ENCODE measurements at regions not wholly inside any gene's neighbourhood (a gene's known extent, or its start where the extent isn't known, plus 50 kb on each side); places are given as distances from the start of the nearest gene placed in this dataset.
"Not testable (repeated sequence)": the region's sequence is repeated elsewhere in the genome, so short reads cannot be mapped to it uniquely, and the experiment has no call there.

DNA sequence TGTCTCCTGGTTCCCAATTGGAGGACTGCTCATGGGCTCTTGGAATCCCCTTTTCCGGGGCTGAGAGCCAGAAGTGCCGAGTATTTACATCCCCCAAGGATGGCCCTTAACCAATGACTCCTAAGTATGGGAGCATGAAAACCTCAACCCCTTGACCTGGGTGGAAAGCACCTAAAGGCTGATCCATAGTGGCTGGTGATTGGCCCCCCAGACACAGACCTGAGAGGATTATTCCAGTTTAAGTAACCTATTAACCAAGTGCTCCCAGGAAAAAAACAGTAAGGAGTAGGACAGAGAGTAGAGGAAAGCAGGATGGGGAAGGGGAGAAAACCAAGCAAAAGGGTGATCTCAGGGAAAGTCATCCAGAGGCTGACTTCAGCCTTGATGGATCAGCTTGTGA is 206.1 kb upstream of the RND3 start:
- no peak for DNase-seq

DNA sequence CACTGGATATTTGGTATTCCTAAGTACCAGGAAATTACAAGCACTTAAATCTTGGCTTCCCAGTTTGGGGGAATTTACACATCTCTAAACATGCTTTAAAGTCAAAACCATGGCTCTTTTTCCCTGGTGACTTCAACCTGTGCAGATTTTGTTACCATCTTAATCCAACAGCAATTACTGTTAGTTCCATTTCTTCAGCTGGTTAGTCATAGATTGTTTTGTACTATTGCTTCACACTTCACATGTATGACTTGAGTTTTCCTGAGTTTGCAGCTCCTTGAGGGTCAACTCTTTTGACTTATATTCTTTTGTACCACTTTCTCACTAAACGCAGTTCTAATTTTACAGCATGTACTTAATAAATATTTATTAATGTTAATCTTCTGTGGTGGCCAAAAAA is 203.4 kb upstream of the RND3 start:
- no peak for DNase-seq

DNA sequence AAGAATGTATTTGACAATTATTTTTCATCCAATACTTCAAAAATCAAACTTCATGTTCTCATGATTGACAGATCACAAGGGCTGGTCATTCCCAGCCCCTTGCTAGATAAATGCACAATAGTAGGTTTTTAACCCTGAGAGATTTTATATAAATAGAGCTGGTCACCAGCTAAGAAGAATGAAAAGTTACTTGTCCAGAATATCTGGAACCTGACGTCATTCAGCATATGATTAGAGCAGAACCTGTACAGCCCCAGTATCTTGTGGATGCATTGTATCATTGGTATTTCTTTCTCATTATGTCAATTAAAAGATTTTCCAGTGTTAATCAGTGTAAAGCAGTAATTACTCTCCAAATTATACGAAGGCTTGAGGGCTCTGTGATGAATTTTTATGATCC is 202.8 kb upstream of the RND3 start:
- no peak for DNase-seq

- no peak for DNase-seq
Measured at GRCh38 chr2:150689590-150689989, 202.1 kb upstream of the RND3 start.

GRCh38 chr2:150688016-150688415 is 200.5 kb upstream of the RND3 start:
- no peak for DNase-seq

DNA sequence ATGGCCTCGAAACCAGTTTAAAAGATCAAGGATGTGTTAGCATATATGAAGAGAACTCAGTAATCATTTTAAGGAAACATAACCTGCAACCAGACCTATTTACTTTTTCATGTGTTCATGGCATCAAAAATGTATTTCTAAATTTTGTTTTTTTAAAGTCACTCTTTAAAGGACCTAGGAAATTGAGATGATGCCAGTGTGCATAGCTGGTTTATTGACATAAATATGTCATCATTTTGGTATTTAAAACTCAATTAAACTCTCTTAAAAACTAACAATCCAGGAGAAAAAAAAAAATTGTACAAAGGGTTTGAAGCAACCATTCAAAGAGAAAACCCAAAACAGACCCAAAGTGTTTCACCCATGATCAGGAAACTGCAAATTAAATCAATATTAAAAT is 198.9 kb upstream of the RND3 start:
- no peak for DNase-seq

GRCh38 chr2:150681120-150681804 is 193.8 kb upstream of the RND3 start:
- no peak for DNase-seq

GRCh38 chr2:150679456-150680120 is 192.1 kb upstream of the RND3 start:
- no peak for DNase-seq

GRCh38 chr2:150677551-150677950 is 190.1 kb upstream of the RND3 start:
- no peak for DNase-seq

DNA sequence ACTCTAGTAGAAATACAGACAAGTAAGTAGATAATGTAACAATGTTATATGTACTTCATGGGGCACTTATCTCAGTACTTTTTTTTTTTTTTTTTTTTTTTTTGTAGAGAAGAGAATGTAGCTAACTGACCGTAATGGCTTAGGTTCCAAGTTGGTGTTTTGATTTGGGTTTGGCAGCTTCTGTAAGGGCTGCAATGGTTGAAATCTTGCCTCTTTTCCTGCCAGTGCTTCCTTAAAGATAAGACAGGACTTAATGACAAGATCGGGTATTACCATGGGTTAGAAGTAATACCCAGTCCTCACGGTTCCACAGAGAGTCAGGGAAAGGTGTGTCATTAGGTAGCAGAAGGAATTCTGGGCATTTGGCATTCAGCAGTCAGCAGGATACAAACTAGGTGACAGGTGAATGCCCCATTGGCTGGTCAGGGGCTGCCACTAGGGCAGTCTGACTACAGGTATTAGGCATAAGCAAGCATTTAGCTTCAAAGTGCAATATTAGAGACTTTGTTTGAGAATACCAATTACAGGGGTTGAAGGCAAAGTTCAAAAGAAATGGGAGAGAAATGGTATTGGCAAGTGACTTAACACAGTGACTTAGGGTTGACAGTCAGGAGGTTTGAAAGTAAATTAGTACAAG is 189.4 kb upstream of the RND3 start:
- DNase-seq, result no peak

- DNase-seq, result no peak
Measured at GRCh38 chr2:150675807-150676206, 188.3 kb upstream of the RND3 start.

GRCh38 chr2:150674283-150674682 is 186.8 kb upstream of the RND3 start:
- no peak for DNase-seq

- DNase-seq, result no peak
Measured at GRCh38 chr2:150672311-150672710, 184.8 kb upstream of the RND3 start.

DNA sequence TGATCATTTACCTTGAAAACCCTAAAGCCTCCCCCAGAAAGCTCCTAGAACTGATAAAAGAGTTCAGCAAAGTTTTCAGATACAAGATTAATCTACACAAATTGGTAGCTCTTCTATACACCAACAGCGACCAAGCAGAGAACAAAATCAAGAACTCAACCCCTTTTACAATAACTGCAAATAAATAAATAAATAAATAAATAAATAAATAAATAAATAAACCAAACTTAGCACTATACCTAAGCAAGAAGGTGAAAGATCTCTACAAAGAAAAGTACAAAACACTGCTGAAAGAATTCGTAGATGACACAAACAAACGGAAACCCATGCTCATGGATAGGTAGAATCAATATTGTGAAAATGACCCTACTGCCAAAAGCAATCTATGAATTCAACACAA is 182.0 kb upstream of the RND3 start:
- no peak for DNase-seq

DNA sequence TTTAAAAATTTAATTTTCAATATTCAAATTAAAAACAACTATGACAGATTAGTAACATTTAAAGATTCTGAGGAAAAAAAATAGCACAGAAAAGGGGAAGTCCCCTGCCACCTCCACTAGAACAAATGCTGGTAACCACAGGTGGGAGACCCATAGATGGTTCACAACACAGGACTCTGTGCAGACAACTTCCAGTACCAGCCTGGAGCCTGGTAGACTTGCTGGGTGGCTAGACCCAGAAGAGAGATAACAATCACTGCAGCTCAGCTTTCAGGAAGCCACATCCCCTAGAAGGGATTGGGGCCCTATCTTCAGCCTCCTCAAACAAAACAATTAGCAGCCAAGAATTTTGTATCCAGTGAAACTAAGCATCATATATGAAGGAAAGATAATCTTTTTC is 179.6 kb upstream of the RND3 start:
- DNase-seq, result not testable (repeated sequence)

DNA sequence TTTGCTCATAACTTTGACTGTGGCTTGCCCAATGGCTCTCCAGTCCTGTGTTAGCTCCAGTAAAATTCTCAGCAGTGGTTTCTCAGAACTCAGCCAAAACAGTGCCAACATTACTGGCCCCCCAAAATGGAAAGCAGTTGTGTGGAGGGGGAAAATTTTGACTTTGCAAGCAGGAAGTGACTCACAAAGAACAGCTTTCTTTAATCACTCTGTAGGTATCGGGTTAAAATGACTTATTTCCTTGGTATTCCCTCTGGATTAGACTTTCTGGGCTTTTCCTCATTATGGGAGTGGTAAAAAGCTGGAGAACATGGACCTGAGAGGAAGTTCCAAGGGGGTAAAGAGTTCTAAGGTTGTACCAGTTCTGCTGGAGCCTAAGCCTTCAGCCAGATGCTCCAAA is 175.7 kb upstream of the RND3 start:
- DNase-seq, result no peak

DNA sequence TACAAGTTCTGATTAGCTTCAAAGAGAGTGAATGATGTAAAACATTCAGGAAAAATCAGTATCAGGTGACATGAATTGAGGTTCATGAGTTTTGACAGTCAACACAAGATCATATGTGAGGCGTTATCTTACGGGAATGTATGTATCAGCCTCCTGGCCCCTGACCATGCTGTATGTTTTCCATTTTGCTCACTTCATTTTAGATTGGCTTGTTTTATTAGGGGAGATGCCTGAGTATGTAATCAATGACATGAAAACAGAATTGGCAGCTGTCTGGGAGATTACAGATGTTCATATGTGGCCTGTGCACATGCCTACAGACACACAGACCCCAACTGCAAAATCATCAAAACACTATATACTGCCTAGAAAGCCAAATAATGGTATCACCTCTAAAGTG is 168.5 kb upstream of the RND3 start:
- no peak for DNase-seq

- DNase-seq, result no peak
Measured at GRCh38 chr2:150653351-150653750, 165.9 kb upstream of the RND3 start.

- DNase-seq, result no peak
Measured at GRCh38 chr2:150647943-150648342, 160.5 kb upstream of the RND3 start.

DNA sequence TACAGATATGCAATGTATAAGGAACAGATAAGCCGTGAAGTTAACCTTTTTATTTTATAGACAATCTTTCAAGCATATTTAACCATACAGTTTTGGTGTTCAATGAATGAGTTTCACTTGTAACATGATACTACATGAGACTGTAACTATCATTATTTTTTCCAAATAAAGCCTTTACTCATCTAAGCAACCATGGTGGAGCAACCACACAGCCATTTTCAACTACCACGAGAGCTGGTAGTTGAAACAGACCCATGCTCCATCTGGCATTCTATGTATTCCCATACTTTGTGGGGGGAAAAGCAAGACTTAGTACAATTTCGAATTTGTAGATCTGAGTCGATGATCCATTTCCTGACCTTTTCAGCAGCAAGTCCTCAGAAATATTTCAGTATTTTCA is 159.3 kb upstream of the RND3 start:
- no peak for DNase-seq

DNA sequence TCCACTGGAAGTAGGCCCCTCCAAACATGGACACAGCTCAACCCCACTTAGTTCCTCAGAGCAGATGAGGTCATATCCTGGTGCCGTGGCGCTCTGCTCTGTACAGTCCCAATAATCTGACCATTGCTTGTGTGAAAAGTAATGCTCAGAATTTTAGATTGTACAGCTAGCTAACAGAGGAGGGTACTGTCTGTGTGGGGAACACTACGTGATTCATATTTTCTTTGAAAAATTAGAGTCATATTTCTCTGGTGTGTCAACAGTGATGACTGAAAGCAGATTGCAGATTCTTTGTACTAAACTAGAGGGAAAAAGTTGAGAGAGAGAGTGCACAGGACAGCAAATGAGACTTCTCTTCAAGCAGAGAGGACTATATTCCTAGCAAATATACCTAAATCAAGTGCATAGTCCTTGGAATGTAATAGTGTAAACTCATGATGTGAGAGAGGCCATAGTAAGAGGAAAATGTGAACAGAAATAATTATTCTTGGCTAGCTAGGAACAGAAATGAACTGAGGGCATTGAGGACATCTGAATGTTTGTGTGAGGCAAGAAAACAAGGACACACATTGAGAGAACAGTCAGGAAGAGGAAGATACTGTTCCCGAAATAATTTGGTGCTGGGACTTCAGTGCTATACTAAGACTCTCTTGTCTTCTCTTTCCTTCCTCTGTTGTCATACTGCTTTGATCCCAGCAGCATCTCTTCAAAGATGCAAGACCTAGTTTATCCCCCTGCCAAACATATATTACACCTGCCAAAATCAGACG is 157.0 kb upstream of the RND3 start:
- no peak for DNase-seq

DNA sequence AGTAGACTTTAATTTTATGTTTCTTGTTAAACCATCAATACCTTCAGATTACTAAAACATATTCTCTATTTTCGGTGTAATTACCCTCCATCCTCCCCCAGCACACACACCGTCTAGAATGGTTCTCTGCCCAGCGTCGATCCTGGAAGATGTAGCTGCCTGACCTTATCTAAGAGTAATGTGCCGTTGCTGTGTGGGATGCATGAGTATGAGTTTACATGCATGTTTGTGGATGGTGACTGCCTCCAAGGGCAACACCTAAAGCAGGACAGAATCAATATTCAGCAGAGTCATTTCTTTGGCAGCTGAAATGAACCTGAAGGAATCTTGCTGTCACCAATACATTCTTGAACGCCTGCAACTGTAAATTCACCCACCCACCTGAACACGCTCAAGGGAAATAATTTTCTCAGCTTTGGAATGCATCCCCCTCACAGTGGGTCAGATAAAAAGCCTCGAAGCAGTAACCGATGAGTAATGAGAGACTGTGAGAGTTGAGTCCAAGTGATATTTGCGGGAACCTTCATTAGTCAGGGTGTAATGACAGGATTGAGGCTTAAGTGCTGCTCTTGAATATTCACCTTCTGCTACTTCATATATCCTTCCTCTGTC is 155.8 kb upstream of the RND3 start:
- no peak for DNase-seq

DNA sequence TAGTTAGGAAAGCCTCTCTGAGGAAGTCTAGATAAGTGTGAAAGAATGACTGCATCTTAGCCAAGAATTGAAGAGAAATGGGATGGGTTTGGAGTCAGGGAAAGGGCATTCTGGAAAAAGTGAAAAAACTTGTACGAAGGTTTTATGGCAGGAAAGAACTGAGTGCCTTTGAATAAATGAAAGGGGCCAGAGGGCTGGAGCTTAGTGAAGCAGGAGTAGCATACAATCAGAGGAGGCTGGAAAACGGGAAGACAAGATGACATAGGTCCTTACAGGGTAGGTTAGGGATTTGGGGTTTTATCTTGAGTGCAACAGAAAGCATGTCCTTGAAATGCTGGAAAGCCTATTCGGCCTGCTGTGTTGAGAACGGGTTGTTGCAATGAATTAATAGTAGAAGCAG is 152.6 kb upstream of the RND3 start:
- DNase-seq, result no peak
